HG02623 (cell line): ENCODE measurements at regions not wholly inside any gene's neighbourhood (a gene's known extent, or its start where the extent isn't known, plus 50 kb on each side); places are given as distances from the start of the nearest gene placed in this dataset.
"Not testable (repeated sequence)": the region's sequence is repeated elsewhere in the genome, so short reads cannot be mapped to it uniquely, and the experiment has no call there.

Experiments
- ATAC-seq: cut with Tn5 transposase; IDR thresholded peaks from one replicate; pipeline ENCODE4 v1.9.1; 2021; ENCODE audit warnings: moderate library complexity; ENCODE audit not compliant: unreplicated experiment

DNA sequence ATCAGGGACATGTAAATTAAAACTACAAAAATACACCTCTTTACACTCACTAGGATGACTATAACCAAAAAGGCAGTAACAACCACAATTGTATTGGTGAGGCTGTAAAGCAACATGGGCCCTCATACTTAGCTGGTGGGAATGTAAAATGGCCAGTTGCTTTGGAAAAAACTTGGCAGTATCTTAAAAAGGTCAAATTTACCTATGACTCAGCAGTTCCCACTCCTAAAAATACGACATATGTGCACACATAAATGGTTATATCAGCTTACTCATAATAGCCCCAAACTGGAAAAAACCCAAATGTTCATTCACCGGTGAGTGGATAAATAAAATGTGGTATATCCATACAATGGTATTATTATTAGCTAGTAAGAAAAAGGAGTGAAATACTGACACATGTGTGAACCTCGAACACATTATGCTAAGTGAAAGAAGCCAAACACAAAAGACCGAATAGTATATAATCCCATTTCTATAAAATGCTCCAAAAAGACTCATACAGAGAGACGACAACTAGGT is 391.4 kb downstream of the NPIPA8 start:
- no peak for ATAC-seq

DNA sequence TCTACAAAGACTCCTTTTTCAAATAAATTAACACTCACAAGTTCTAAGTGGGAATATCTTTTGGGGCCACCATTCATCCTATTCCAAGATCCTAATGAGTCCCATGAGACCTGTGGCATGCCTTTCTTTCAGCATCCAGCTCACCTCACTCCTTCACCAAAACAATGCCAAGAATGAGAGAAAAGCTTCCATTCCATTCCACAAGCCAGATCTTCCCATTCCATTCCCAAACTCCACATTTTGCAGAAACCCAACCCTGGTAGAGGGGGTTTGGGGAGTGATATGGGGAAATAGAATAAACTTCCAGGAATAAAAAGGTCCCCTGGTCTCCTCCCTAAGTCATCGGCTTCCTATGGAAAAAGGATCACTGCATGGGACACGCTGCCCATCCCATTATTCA is 392.2 kb downstream of the NPIPA8 start:
- no peak for ATAC-seq

DNA sequence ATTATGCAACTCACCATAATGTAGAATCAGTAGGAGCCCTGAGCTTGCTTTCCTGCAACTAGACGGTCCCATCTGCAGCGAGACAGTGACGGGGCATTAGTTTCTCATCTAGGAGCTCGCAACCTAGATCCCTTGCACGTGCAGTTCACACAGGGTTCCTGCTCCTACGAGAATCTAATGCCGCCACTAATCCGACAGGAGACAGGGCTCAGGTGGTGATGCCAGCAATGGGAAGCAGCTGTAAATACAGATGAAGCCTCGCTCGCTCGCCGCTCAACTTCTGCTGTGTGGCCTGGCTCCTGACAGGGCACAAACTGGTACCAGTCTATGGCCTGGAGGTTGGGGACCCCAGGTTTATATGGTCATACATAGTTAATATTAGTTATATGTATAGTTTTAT is 394.5 kb downstream of the NPIPA8 start:
- no peak for ATAC-seq

DNA sequence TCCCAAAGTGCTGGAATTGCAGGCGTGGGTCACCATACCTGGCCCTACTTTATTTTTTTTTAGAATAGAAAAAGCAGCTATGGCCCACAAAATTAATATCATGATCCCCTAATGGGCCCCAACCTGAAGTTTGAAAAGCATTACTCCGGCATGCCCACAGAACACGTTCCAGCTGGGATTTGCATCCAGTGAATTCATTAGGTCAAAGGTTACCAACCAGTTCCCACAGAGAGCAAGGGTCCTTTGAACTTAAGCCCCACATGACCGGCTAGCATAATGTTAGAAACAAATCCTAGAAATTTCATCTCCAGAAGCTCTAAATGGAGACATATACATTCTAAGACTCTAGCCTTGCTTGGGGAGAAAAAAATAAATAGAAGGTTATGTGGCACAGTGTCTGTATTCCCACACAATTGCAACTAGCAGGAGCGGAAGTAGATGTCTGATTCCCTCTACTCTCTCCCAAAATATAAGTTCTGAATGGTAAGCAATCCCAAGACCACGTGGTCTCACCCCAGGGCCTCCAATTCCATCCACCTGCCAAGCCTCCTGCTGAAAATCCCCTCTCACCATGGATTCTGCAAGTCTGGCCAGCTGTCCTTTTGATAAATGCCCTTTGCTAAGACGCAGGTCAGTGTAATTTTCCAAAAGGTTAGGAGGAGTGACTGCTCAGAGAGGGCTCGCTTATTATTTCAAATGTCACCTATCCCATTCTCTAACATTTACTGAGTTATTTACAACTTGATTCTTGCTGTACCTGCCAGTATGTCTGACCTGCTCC is 395.8 kb downstream of the NPIPA8 start:
- ATAC-seq, result no peak

DNA sequence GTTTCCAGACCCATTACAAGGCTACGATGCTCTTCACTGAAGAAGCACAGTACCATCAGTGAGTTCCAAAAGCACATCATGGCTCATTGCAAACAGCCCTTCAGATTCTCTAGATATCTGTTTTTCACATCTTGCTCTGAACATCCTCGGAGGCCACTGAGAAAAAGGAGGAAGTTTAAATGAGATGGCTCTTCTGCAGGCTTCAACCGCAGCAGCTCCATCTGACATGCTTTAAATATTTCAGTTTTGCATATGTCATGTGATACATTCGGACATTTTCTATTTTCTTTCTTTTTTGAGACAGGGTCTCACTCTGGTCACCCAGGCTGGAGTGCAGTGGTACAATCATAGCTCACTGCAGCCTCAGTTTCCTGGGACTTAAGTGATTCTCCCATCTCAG is 396.8 kb downstream of the NPIPA8 start:
- ATAC-seq, result no peak

DNA sequence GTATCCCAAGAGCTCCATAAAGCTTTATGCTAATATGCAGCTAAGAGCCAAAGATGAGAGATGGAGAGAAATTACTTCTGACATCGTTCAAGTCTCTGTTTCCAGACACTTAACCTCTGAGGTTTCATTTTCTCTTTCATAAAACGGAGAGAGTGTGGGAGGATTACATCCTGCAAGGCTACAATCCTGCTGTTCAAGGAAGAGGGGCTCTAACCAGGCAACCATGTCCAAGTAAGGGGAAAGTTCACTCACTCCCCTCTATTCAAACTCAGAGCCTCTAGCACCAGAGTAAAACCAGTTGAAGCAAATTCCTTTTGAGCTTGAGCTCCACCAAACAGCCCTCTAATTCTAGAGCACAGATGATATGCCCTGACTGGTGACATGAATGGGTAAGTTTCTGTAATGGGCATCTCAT is 397.4 kb downstream of the NPIPA8 start:
- no peak for ATAC-seq

DNA sequence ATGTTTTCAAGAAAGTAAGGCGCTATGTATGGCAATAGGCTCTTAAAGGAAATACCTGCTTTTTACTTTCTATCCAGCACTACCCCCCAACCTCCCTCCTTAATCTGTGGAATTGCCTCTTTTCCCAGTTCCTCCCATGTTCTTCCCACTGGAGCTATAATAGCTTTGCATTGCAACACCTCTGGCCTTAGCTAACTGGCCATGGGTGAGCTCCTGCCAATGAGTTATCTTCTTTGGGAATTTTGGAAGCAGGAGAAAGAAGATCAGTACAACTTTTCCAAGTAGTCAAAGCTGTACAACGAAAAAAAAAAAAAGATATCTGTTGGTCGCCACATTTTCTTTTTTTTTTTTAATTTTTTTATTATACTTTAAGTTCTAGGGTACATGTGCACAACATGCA is 398.0 kb downstream of the NPIPA8 start:
- ATAC-seq, result no peak

DNA sequence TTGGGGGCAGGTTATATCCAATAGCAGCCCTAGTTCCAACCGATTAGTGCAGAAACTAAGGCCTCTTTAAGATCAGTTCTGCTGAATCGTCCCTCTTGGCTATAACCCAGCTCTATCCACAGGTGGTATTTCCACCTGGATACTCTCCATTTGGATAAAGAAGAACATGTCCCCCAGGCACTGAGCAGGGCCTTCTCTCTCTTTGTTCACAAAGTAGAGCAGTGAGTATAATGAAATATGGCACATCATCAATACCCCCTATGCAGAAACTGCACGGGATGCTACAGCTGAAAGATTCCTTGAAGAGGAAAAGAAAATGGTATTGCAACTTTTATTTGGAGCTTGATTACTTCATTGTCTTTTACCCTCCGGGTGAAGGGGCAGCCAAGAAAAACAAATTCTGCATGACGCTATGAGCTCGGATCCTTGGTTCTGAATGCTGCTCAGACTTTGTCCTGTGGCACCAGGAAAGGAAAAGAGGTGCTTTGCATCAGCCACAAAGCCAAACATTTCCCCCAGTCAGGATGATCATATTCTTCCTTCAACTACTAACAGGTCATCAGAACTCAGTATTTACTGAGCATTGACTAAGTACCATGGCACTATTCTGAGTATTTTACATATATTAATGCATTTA is 399.7 kb downstream of the NPIPA8 start:
- ATAC-seq, result no peak

DNA sequence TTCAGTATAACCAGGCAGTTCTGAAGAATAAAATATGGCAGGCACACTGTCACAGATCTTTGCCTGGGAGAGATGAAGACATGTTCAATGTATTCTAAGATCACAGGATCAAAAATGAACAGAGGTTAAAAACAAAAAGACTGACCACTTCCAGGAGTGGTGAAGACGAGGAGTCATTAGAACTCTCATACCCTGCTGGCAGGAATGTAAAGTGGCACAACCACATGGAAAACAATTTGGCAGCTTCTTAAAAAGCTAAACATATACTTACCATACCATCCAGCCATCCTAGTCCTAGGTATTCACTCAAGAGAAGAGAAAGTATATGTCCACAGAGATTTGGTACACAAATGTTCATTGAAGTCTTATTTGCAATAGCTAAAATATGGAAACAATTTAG is 406.3 kb downstream of the NPIPA8 start:
- ATAC-seq, result no peak

DNA sequence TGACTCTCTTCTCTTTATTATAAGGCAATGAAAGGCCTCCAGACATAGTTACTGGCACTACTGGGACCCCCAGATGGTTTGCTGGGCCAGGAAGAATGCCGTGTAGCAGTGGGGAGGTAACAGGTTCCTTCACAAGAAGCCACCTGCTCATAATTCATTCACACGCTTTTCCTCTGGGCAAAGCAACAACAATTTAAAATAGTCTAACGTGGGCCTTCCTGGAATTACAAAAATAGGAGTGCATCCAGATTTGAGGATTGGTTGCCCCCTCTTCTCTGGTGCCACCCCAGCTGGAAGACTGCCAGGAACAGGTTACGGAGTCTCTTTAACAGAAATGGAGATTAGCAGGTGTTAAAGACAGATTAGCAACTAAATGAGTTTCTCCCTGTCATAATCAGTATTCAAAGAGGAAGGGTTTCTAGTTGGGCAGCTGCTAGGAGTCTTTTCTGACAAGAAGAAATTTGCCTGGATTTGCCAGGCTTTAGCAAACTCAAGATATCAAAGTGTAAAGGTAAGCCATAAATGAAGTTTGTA is 409.6 kb downstream of the NPIPA8 start:
- ATAC-seq, result no peak

DNA sequence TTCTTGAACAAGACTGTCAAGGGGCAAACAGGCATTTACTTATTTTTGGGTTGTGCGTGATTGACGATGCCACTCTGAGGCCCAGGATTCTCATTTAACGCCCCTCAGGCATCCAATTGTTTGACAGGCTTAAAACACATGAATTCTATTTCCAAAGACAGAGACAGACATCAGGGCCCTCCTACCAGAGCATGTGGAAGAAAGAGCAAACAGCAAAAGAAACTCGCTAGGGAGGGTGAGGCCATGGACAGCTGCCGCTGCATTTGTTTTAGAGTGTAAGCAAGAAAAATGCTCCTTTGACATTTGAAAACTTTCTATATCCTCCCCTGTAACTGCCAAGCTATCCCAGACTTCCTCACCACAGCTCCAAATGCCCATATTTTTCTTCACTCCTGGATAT is 410.1 kb downstream of the NPIPA8 start:
- no peak for ATAC-seq

DNA sequence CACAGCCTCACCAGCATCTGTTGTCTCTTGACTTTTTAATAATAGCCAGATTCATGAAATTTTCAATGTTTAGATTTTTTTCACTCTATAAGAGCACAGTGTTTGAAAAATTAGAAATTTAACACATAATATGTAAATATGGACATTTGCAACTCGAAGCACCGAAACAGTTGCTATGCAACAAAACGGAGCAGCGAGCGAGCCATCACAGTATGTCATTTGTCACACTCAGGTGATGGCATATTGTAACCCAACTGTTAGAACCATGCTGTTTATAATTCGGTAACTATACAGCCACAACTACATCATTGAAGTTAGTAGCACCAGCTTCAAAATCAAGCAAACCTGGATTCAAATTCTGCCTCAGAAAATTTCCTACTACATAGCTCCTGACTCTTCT is 410.8 kb downstream of the NPIPA8 start:
- ATAC-seq, result no peak

DNA sequence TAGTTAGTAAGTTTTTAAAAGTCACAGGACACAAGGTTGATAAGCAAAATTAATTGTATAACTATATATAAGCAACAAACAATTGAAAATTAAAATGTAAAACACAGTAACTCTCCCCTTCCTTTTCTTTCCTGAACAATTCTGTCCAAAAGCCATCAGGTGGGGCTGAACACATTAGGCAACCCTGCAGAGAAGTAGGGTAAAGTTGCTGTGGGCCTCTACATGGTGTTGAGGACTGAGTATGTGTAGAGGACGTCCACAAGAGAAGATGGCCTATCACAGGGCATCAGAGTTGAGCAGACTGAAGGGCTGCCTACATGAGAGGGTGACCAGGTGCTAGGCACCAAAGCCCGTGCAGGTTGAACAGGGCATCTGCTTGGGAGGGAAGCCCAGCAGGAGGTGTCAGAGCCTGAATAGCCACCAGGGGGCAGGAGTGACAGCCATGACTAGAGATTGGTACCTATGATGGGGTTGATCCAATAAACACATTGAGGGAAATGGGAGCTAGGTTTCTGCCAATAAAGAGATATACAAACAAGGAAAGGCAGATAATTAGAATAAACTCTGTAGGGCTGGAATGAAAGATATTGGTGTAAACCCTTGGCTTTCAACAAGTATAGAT is 415.1 kb downstream of the NPIPA8 start:
- no peak for ATAC-seq

DNA sequence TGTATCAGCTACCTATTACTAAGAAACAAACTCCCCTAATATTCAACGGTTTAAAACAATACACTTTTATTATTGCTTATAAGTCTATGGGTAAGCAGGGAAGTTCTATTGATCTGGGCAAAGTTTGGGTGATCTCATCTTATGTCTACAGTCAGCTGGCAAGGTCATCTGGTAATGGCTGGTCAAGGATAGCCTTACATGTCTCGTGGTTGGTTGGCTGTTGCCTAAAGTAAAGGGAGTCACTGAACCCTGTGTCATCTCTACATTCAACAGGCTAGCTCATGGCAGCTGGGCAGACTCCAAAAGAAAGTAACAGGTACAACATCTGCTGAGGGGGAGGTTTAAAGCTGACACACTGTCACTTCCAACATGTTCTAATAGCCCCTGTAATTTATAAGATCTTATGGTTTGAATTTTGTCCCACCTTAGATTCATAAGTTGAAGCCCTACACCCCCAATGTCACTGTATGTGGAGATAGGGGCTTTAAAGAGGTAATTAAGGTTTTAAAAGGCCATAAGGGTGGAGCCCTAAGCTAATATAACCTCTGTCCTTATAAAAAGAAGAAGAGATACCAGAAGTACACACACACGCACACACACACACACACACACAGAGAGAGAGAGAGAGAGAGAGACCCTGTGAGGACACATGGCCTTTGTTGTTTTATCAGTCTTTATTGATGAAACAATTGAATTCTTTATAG is 419.1 kb downstream of the NPIPA8 start:
- ATAC-seq, result no peak

DNA sequence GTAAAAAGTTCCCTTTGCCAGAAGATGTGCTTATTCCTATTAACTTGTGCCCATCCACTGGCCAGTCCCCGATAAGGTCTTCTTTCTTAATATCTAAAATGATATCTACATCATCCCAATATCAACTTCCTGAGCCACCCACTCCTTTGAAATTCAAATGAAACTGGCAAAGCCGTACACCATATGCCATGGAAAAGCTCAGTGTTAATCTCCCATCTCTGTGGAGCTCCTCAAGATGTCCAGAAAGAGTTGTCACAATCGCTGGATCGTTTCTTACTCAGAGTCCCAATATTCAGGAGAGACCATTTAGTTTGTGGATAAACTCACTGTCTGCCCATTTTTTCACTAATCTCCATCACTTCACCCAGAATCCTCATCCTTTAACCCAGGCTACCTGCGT is 420.7 kb downstream of the NPIPA8 start:
- ATAC-seq, result no peak

DNA sequence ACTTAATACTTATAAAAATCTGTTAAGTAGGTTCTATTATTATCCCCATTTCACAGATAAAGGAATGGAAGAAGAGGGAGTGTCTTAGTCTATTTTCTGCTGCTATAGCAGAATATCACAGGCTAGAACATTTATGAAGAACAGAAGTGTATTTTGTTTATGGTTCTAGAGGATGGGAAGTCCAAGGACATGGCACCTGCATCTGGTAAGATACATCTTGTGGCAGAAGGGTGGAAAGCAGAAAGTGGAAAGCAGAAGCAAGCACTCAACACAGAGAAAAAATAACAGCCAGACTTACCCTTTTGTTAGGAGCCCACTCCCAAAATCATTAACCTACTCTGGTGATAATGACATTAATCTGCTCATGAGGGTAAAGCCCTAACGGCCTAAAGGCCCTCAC is 422.4 kb downstream of the NPIPA8 start:
- no peak for ATAC-seq

DNA sequence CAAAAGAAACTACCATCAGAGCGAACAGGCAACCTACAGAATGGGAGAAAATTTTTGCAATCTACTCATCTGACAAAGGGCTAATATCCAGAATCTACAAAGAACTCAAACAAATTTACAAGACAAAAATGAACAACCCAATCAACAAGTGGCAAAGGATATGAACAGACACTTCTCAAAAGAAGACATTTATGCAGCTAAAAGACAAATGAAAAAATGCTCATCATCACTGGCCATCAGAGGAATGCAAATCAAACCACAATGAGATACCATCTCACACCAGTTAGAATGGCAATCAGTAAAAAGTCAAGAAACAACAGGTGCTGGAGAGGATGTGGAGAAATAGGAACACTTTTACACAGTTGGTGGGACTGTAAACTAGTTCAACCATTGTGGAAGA is 425.0 kb downstream of the NPIPA8 start:
- ATAC-seq, result not testable (repeated sequence)

DNA sequence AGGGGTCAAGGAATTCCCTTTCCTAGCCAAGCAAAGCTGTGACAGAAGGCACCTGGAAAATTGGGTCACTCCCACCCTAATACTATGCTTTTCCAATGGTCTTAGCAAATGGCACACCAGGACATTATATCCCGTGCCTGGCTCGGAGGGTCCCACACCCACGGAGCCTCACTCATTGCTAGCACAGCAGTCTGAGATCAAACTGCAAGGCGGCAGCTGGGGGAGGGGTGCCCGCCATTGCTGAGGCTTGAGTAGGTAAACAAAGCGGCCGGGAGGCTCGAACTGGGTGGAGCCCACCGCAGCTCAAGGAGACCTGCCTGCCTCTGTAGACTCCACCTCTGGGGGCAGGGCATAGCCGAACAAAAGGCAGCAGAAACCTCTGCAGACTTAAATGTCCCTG is 429.9 kb downstream of the NPIPA8 start:
- not testable (repeated sequence) for ATAC-seq

DNA sequence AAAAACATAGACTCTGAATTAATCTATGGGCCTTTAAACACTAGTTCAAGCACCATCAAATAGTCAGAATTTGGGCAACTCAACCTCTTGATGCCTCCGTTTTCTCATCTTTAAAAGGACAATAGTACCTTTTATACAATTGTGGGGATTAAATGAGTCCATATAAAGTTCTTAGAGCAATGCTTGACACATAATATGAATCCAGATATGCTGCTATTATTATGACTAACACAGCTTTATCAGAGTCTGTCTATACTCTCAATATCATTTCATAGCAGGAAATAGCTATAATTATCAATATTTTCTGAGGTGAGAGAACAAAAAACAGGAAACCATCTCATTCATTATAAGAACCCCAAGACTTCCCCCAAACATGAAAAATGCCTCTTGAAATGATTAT is 430.5 kb upstream of the XYLT1 start:
- ATAC-seq, result no peak

DNA sequence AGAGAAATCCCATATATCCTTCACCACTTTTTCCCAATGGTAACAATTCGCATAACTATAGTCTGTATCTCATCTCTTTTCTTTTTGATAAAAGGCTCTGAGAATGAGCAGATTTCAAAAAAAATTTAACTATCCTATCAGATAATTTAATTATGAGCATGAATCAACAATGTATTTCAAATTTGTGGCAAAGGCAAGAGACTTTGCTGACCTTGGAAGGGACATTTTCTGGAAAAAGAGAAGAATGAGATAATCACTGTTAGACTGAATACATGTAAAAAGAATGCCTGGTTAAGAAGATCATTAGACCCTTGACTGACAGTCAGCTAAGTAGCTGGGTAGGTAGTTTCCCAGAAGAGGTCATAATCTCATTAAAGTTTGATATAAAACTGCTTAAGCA is 428.4 kb upstream of the XYLT1 start:
- ATAC-seq, result no peak

DNA sequence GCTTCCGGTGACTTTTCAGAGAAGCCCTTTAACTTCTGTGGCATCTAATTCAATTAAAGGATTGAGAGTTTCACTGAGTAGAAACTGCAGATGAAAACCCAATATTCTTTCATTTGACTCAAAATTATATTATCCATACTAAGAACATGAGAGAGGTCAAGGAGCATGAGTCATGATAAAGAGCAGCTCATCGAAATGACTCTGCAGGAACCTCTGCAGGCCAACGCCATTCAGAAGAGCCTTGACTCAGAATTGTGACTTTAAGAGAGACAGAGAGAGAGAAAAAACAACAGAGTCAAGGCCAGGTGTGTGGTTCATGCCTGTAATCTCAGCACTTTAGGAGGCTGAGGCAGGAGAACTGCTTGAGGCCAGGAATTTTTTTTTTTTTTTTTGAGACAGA is 417.2 kb upstream of the XYLT1 start:
- ATAC-seq, result no peak
